WTC11 (cell line): ENCODE measurements at regions not wholly inside any gene's neighbourhood (a gene's known extent, or its start where the extent isn't known, plus 50 kb on each side); places are given as distances from the start of the nearest gene placed in this dataset.

Experiments
- ATAC-seq: fragments of 200-7000 bp; cut with Tn5 transposase; 2 replicates; pipeline ENCODE4 v1.10.0; 2021; ENCODE audit warnings: mild to moderate bottlenecking, moderate library complexity
- CTCF ChIA-PET: fragments of 300-600 bp; sonication (Branson Sonifier 250); formaldehyde crosslinking; loops from one replicate; lab custom pipeline; 2021; ENCODE audit warnings: antibody characterized with exemption; lab: Charles Lee
- POLR2A ChIA-PET: fragments of 350-600 bp; sonication (Branson Sonifier 250); formaldehyde crosslinking; loops from one replicate; lab custom pipeline; 2021; ENCODE audit warnings: antibody characterized with exemption; lab: Charles Lee
- DNase-seq: peaks from one replicate; pipeline ENCODE4 v3.0.0; 2021; ENCODE audit warnings: low spot score
- H3K27ac Mint-ChIP-seq: 2 replicates; pipeline ENCODE4 v1.8.0; 2021; ENCODE audit warnings: mixed read lengths
- H3K27me3 Mint-ChIP-seq: 2 replicates; pipeline ENCODE4 v1.8.0; 2021; ENCODE audit warnings: low read depth, mild to moderate bottlenecking, moderate library complexity, mixed read lengths
- H3K36me3 Mint-ChIP-seq: 2 replicates; pipeline ENCODE4 v1.8.0; 2021; ENCODE audit warnings: mixed read lengths
- H3K4me1 Mint-ChIP-seq: 2 replicates; pipeline ENCODE4 v1.8.0; 2022; ENCODE audit warnings: mixed read lengths
- H3K4me3 Mint-ChIP-seq: 2 replicates; pipeline ENCODE4 v1.8.0; 2021; ENCODE audit warnings: mild to moderate bottlenecking, moderate library complexity, mixed read lengths
- H3K9me3 Mint-ChIP-seq: 2 replicates; pipeline ENCODE4 v1.8.0; 2021; ENCODE audit warnings: mixed read lengths
- ARID4B ChIP-seq: sonication (generic); formaldehyde crosslinking; IDR thresholded peaks from 2 replicates; pipeline ENCODE4 v1.8.0; 2023; ENCODE audit warnings: missing genetic modification reagents, mild to moderate bottlenecking, borderline replicate concordance
- E2F1 ChIP-seq: sonication (generic); formaldehyde crosslinking; IDR thresholded peaks from 2 replicates; pipeline ENCODE4 v1.8.0; 2022; ENCODE audit warnings: mild to moderate bottlenecking, missing genetic modification reagents
- EMX1 ChIP-seq: fragments of 250-450 bp; sonication (Bioruptor Pico); IDR thresholded peaks from 2 replicates; pipeline ENCODE4 v1.8.0; 2021; ENCODE audit warnings: mild to moderate bottlenecking
- ESRRA ChIP-seq: sonication (generic); formaldehyde crosslinking; IDR thresholded peaks from 2 replicates; pipeline ENCODE4 v1.8.1; 2022; ENCODE audit warnings: mild to moderate bottlenecking, missing genetic modification reagents, borderline replicate concordance
- FOXJ3 ChIP-seq: sonication (generic); formaldehyde crosslinking; IDR thresholded peaks from 2 replicates; pipeline ENCODE4 v1.9.0; 2021; ENCODE audit warnings: missing genetic modification reagents, mild to moderate bottlenecking, borderline replicate concordance
- FOXP4 ChIP-seq: sonication (generic); formaldehyde crosslinking; IDR thresholded peaks from 2 replicates; pipeline ENCODE4 v1.8.0; 2022; ENCODE audit warnings: mild to moderate bottlenecking, missing genetic modification reagents
- HMGA2 ChIP-seq: fragments of 250-450 bp; sonication (Bioruptor Pico); IDR thresholded peaks from 2 replicates; pipeline ENCODE4 v1.4.0; 2021; ENCODE audit warnings: mild to moderate bottlenecking, moderate library complexity
- NR2C2 ChIP-seq: sonication (generic); formaldehyde crosslinking; IDR thresholded peaks from 2 replicates; pipeline ENCODE4 v1.8.0; 2022; ENCODE audit warnings: mild to moderate bottlenecking, missing genetic modification reagents
- SMAD4 ChIP-seq: sonication (generic); formaldehyde crosslinking; IDR thresholded peaks from 2 replicates; pipeline ENCODE4 v1.8.0; 2022; ENCODE audit warnings: mild to moderate bottlenecking, missing genetic modification reagents
- SOX15 ChIP-seq: fragments of 250-450 bp; sonication (Bioruptor Pico); IDR thresholded peaks from 2 replicates; pipeline ENCODE4 v1.9.0; 2021; ENCODE audit warnings: mild to moderate bottlenecking
- ZNF532 ChIP-seq: fragments of 250-450 bp; sonication (Bioruptor Pico); IDR thresholded peaks from 2 replicates; pipeline ENCODE4 v1.9.0; 2021; ENCODE audit warnings: mild to moderate bottlenecking, borderline replicate concordance

GRCh38 chr19:30320916-30321315, 51.3 kb upstream of the ZNF536 start:
- Mint-ChIP-seq H3K9me3 (peaks cover 17% of the 10 kb centered on the region), H3K36me3 (no peaks in the 10 kb centered on the region), H3K4me3 (no peak overlapping the region), H3K4me1 (peaks cover 7% of the 10 kb centered on the region), H3K27me3 (no peaks in the 10 kb centered on the region), H3K27ac (no peak overlapping the region)
- TF ChIP-seq SMAD4 (CRISPR knock-in tag) (no peak), E2F1 (CRISPR knock-in tag) (no peak), SOX15 (CRISPR knock-in tag) (no peak), HMGA2 (CRISPR knock-in tag) (no peak), FOXJ3 (CRISPR knock-in tag) (no peak), ESRRA (CRISPR knock-in tag) (no peak), ZNF532 (no peak), ARID4B (CRISPR knock-in tag) (no peak), FOXP4 (CRISPR knock-in tag) (no peak), NR2C2 (no peak), EMX1 (CRISPR knock-in tag) (no peak)
- ChIA-PET POLR2A (no interaction called here), CTCF (no interaction called here)
- DNase-seq (no peak), ATAC-seq (no peak)
